HG03039 (cell line): ENCODE measurements at regions not wholly inside any gene's neighbourhood (a gene's known extent, or its start where the extent isn't known, plus 50 kb on each side); places are given as distances from the start of the nearest gene placed in this dataset.

Source experiments
- ATAC-seq: cut with Tn5 transposase; IDR thresholded peaks from one replicate; pipeline ENCODE4 v1.9.1; 2021; ENCODE audit warnings: mild to moderate bottlenecking, moderate library complexity; ENCODE audit not compliant: unreplicated experiment

DNA sequence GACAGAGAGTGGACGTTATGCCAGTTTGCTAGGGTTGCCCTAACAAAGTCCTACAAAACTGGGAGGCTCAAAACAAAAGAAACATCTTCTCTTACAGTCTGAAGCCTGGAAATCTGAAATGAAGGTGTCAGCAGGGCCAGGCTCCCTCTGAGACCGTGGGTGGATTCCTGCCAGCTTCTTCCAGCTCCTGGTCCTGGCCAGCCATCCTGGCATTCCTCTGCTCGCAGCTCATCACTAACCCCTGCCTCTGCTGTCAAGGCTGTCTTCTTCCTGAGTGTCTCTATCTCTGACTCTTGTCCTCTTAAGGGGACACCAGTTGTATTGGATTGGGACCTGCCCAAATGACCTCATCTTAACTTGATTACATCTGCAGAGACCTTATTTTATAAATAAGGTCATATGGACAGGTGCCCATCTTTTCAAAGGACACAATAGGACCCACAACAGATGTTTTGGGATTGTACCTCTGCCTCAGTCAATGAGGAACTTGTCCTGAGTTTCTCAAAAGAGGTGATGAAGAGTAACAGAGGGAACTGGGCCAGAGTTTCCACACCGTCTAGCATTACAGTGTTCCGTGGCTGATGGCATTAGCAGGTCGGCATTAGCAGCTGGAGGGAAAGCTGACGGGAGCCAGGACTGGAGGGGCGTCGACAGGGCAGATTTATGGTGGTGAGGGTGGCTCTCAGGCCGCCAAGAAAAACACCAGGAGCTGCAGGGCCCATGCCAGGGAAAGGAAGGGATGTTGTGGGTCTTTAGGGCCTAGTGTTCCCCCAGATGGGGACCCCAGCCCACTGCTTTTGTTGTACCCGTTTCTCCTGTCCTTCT is 157.3 kb downstream of the TBXT start:
- no peak for ATAC-seq

DNA sequence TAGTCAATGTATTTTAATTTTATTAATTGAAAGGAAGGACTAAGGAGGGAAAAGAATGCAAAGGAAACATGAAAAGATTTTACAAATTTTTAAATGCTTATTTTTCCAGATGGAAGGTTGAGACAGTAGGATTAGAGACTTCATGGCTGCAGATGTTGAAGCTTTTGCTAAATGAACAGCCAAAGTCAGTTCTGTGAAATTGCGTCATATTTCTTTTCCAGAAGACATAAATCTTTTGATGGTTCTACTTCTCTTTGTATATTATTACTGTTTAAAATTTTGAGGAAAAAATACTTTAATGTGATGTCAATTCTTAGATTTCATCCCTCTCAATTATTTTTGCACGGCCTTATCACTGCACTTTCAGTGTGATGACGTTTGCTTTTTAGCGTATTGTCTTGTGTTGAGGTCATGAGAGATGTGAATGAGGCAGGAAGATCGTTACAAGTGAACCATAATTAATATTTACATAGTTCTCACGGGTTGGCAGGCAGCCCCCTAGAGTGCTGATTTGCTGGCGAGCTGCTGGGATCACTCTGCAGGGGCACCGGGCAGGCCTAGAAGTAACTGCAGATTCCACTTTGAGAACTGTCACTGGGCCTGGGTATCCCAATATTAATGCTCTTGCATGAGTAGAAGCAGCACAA is 158.1 kb downstream of the TBXT start:
- no peak for ATAC-seq

DNA sequence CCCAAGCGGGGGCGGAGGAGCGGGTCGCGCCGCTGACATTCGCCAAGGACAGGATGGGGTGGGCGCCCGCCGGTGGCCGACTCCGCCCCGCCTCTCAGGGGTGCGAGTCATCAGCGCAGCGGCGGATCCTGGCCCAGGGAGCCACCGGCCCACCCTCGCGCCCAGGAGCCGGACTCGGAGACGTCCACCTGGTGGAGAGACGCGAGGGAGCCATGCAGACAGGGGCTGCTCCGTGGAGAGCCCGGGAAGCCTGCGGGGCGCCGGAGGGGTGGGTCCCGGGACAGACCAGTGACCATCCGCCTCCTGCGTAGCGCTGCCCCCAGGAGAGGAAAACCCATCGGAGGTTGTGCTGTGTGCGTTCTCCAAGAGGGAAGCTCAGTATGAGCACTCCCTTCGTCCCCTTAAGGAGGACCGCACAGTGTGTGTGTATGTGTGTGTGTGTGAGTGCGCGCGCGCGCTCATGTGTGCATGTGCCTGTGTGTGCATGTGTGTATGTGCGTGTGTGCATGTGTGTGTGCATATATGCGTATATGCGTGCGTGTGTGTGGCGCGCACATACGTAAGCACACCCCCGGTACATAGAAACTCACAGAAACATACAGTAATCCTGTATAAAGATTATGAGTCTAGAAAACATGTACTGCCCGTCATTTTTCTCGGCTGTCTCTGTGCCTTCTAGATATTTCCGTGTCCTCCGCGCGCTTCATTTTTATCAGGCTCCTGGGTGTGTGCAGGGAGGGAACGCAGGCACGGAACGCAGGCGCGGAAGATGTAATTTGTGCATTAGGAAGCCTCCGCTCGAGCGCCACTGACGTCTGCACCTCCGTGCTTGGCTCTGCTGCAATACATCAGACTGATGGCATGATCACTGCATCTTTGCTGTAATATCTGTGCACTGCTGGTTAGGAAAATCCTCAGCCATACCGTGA is 158.9 kb downstream of the TBXT start:
- no peak for ATAC-seq

DNA sequence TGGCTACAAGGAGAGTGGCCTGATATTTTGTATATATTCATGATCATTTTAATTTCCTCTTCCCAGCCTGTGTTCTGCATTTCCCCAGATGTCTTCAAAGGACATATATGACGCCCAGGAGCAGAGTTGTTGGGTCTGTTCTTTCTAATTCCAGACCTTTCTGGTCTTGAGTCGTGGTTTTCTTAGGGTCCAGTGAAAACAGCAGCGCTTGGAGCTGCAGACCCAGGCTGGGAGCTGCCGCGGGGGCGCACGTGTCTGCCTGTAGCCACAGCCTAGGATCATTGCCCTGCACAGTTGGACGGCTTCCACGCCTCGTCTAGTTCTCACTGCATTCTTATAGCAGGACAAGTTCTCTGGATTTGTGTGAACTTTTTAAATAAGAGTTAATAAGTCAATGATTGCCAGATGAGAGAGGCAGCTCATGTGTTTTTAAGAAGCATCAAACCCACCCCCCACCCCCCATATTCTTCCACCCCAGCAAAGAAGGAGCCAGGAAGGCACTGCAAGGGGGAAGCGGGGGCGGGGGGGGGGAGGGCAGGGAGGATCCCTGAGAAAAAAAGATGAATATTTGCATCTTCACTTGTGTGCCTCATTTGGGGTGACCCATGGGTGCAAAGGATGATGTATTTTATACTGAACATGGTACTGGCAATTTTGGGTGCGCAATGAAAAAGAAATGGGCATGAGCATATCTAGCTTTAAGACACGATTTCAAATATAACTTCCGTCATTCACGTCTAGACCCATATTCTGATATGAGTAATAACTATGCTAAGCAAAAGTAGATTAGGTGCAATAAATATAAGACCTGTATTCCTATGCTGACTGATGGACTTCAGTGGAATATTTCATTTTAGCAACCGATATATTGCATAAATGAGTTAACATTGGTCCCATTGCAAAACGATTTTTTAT is 160.0 kb downstream of the TBXT start:
- ATAC-seq = no peak

DNA sequence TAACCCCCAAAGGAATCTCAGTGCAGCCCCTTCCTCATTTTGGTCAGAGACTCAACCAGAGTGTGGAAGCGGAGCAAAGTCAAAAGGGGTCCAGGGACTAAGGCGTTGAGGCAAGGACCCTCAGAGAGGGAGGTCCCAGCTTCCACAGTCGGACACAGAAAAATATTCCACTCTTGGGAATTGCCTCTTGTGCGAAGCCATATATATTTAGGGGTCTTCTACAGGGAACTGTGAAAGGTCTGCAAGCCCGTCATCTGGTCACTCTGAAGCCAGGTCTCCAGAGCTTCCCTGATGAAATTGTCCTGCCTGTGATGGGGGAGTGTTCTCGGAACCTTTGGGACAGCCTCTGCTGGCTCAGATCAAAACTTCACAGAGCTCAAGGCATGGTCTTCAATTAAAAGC is 160.8 kb downstream of the TBXT start:
- no peak for ATAC-seq

DNA sequence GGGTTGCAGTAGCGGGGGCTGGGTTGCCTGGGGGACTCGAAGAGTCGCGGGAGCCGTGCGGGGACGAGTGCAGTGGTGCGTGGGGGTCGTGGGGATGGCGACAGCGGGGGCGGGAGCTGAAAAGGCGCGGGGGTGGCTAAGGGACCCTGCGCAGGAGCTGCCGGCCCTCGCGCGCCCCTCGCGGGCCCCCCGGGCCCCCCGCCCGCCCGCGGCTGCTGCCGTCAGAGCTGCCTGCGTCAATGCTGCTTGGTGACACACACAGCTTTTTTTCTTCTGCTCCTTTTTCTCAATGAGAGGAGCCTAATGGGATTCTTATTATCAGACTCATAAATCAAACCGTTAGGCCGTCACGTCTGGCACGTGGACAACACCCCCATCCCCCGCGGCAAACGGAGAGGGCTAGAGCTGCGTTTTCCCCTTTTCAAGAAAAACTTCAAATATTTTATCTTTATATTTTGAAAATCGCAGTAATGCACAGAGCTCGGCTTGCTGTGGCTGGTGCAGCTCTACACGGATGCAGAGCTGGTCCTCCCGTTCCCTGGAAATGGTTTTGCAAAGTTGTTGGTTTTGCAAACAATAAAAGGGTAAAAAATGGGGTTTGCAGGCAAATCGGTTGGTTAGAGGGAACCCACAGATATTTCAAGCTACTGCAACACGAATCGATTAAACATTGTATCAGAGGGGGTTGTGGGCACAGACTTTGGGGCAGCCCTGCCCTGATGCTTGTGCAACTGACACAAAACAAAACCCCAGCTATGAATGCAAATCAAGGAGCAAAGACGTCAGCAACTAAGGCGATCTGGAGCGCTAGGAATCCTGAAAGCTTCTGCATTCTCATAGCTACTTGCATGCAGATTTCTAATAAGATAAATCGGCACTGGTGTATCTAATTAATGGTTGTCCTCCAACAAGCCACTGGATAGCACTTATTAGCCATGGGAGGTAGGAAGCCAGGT is 161.4 kb downstream of the TBXT start:
- ATAC-seq = no peak

DNA sequence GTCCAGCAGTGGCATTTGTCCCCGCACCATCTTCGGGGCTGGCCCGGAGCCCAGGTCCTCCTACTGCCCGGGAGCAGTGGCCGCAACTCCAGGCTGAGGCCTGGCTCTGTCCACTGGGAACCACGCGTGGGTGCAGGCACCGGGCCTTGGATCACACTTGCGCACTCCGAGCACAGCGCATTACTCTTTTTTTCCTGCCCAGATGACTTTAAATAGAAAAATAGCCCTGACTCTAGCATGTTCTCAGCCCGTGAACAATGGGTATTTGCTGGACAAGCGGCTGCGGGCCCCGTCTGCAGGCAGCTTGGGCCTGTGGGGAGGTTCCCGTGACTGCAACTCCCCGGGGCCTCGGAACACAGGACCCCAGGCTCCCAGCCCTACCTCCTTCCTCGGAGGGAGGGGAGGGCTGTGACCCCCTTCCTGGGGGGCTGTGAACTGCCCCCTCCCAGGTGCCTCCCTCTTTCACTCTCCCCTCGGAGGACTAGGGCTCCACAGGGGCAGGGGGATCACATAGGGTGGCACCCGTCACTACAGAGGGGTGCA is 162.2 kb downstream of the TBXT start:
- no peak for ATAC-seq

DNA sequence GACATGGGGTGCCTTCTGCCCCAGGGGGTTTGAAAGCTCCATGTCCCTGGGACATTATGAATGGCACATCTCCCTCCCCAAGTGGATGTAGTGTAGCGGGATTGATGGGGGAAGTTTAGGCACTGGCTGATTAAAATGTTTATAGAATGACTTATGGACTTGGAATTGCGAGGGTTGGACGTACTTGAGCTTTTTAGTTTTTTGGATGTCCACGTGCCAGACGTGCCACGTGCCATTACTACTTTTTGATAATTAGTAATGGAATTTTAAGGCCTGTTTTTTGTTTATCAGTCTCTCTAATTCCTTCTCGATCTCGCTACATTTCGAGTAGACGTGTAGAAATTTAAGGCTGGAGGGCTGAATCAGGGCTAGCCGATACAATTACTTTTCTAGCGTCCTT is 162.8 kb downstream of the TBXT start:
- ATAC-seq = no peak

DNA sequence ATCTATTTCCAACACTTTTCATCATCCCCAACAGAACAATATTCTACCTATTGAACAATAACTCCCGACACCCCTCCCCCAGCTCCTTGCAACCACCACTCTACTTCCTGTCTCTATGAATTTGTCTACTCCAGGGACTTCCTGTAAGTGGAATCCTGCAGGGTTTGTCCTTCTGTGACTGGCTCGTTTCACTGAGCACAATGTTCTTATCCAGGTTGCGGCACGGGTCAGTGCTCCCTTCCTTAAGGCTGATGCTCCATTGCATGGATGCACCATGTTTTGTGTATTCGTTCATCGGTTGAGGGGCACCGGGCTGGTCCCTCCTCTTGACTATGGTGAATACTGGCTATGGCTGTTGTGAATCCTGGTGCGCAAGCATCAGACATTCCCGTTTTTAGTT is 163.2 kb downstream of the TBXT start:
- no peak for ATAC-seq

DNA sequence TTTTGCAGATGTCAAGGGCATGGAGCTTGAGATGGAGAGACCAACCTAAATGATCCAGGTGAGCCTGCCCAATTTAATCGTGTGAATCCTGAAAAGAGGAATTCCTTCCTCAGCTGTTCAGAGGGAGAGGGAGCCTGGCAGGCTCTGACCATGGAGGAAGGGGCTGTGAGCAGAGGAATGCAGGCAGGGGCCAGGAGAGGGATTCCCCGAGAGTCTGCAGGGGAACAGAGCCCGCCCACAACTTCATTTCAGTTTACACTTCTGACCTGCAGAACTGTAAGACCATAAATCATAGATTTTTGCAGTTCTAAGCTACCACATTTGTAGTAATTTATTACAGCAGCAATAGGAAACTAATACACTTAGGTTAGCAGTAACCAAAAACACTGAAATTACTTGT is 164.1 kb downstream of the TBXT start:
- ATAC-seq = no peak

DNA sequence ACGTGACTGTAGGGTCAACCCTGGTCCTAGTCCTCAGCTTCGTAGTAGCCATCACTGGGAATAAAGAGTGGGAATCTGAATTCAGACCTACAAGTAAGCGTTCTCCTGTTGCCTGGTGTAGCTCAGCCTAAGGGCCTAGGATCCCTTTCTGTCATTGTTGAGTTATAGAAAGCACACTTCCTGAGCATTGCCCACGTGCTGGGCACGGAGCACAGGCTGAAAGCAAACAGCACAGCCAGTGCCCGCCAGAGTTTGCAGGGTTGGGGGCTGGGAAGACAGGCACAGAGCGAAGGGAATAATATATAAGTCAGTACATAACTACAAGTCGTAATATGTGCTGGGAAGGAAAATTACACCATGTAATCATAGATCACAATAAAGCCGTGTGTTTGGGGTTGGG is 166.3 kb downstream of the TBXT start:
- ATAC-seq = no peak

DNA sequence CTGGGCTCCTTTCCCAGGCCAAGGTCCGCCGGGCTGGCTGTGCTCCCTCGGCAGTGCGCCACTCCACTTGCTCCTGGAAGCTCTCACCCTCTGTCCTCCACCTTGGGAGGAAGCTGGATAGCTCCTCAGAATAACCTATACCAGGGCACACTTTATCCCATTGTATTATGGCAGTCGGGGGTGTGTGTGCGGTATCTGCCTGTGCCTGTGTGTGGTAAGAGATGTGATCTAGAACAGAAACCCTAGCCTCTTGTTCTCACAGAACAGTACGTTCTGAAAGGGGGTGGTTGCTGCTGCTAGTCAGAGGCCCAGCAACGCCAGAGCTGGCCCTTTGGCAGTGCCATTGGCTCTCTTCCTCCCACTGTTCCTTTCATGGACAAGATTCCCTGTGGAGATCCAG is 168.4 kb downstream of the TBXT start:
- ATAC-seq = no peak

DNA sequence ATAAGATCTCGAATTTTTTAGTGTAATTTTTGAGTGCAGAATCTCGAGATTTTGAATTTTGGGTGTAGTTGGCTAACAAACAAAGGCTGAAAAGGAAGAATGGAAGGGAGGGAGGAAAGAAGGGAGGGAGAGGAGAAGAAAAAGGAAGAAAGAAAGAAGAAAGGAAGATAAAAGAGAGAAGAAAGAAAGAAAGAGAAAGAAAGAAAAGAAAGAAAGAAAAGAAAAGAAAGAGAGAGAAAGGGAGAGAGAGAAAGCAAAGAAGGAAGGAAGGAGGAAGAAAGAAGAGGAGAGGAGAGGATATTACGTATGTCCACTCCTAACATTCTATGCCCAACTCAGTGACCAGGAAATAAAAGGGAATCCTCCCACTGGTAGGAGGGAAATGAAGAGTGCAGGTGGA is 169.6 kb downstream of the TBXT start:
- no peak for ATAC-seq

DNA sequence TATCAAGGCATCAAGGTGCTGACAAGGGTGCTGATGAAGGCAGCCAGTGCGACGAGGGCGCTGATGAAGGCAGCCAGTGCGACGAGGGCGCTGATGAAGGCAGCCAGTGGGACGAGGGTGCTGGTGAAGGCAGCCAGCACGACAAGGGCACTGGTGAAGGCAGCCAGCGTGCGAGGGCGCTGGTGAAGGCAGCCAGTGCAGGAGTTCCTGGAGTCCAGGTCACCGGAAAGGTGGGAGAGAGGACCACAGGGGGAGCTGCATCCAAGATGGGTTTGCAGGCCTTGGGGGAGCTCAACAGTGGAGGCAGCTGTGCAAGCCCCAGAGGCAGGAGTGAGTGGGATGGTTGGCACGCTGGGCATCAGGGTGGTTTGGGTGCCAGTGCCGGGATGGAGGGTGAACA is 176.3 kb downstream of the TBXT start:
- no peak for ATAC-seq

DNA sequence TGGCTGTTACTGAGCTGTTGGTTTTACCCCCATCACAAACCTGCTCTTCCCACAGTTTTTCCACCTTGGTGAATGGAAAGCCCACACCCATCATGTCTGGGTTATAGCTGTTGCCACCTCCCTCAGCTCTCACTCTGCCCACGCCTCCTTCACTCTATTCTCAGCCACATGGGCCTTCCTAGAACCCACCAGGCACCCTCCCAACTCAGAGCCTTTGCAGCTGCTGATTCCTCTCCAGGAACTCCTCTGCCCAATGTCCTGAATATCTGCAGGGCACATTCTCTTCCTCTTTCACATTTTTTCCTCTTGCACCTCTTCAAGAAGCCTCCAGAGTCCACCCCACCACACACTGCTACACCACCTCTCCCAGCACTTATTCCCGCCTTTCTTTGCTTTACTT is 177.4 kb downstream of the TBXT start:
- no peak for ATAC-seq

DNA sequence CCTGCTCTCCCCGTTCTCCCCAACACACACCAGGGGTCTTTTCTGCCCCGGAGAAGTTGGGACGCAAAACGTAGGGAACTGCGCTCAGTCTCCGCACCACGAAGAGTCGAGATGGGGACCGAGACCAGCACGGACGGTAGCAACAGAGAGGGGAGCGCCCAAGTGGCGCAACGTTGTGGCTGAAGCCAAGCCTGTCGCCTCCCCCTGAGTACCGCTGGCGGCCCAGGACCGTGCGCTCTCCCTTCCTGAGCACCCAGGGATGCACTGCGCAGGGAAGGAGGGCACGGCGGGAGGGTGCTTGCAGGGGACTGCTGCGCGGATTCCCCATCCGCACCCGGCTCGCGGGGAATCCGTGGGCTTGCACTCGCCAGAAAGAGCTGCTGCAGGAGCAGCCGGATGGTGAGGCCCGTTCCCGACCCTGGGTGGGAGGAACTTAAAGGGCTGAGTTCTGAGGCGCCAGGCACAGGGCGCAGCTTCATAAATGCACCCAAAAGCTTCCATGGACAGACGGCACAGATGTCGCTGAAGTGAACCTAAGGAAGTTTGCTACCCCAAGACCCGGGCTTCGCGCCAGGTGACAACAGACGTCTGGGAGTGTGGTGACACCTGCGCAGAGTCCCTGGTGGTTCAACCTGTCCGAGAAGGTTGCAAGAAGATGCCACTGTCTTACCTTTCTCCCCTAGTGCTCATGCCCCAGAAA is 178.7 kb downstream of the TBXT start:
- ATAC-seq = no peak

DNA sequence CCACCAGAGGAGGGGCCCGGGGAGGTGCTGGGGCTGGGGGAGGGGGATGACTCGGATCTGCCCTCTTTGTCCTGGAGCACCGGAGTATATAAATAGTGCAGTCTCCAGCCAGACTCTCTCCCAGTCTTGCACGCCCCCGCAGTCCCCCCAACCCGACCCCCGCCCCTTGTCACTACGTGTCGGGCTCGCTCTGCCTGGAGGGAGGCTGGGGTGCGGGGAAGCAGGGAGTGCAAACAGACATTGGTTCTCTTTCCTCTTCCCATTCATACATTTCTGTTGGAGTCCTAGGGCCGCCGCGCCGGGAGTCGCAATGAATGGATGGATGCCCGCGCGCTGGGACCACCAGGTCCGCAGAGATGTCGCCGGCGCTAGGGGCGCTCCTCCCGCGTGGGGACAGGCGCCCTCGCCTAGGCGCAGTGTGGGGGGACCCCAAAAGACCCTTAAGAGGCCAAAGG is 179.3 kb downstream of the TBXT start:
- ATAC-seq = no peak

DNA sequence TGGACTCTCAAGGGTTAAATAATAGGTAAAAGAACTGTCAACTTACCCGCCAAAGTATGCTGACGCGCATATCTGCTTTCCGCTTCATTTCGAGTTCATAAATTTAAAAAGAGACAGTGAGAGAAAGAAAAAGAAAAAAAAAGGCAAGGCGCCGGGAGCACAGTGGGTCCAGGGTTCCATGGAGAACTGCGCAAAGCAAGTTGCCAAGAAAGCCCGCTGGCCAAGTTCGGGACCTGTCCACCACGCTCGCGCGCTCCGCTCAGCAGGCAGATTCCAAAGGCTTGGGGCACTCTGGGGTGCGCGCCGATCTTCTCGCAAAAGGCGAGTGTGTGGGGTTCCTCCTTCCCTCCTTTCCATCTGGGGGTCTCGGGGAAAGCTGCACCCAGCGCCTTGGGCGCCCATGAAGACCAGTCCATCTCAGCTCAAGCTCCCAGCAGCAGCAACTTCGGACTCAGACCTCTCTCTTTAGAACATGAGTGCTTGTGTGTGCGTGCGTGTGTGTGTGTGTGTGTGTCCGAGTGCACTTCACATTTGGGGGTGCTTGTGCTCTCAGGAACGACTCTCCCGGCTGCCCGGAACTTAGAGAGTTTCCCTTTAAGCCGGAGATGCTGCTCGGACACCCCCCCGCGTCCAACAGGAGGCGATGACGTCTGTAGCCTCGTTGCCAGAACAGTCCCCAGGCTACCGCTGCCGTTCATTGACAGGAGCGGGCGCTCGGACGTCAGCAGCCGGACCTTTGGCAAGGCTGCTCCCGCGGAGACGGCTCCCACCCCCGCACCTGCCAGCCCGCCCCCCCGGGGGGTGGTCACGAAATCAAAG is 180.0 kb downstream of the TBXT start:
- ATAC-seq = no peak
